CD14-positive monocyte (primary cell): ENCODE measurements at regions not wholly inside any gene's neighbourhood (a gene's known extent, or its start where the extent isn't known, plus 50 kb on each side); places are given as distances from the start of the nearest gene placed in this dataset.

ENCODE experiments used
- DNase-seq, 3 donors: peaks; one replicate each; pipeline ENCODE4 v3.0.0-alpha.2; 2011 to 2022
- H2AFZ ChIP-seq: 2 replicates; pipeline ENCODE4 v1.6.0; 2012; ENCODE audit warnings: mild to moderate bottlenecking, low read depth, low read length, inconsistent platforms; ENCODE audit not compliant: insufficient read depth, poor library complexity, severe bottlenecking
- H3K27ac ChIP-seq, 2 donors: 1 replicate in 1 of 2; 2 replicates in 1 of 2; pipeline ENCODE4 v1.5.1; 2012 to 2013; ENCODE audit warnings: low read length in 2 of 2, control low read depth in 1 of 2, inconsistent platforms in 1 of 2, low read depth in 1 of 2, mild to moderate bottlenecking in 1 of 2
- H3K27me3 ChIP-seq, 2 donors: one replicate each; pipeline versions ENCODE4 v1.6.0 to v1.6.1; 2011 to 2013; ENCODE audit warnings: low read length in 2 of 2; ENCODE audit not compliant: control insufficient read depth in 2 of 2, insufficient read depth in 2 of 2
- H3K36me3 ChIP-seq, 2 donors: replicated peaks in 1 of 2; 1 replicate in 1 of 2; 2 replicates in 1 of 2; pipeline versions ENCODE4 v1.5.1 to v1.6.1; 2012 to 2013; ENCODE audit warnings: low read length in 2 of 2, control low read depth in 1 of 2, inconsistent platforms in 1 of 2, mild to moderate bottlenecking in 1 of 2; ENCODE audit not compliant: insufficient read depth in 2 of 2, control insufficient read depth in 1 of 2
- H3K4me1 ChIP-seq, 2 donors: 1 replicate in 1 of 2; 2 replicates in 1 of 2; pipeline versions ENCODE4 v1.5.1 to v1.6.1; 2012 to 2013; ENCODE audit warnings: low read length in 2 of 2, control low read depth in 1 of 2, inconsistent platforms in 1 of 2, mild to moderate bottlenecking in 1 of 2, moderate library complexity in 1 of 2; ENCODE audit not compliant: insufficient read depth in 2 of 2, control insufficient read depth in 1 of 2
- H3K4me2 ChIP-seq: replicated peaks from 2 replicates; pipeline ENCODE3; 2012; ENCODE audit warnings: low read length, moderate library complexity, mild to moderate bottlenecking; ENCODE audit not compliant: poor library complexity, severe bottlenecking; ENCODE audit errors: extremely low read depth
- H3K4me3 ChIP-seq, 3 experiments: fragments of 200-600 bp in 1 of 3; sonication (generic) in 1 of 3; replicated peaks in 1 of 3; 1 replicate in 2 of 3; 2 replicates in 1 of 3; pipeline ENCODE4 v1.5.1; 2011 to 2013; ENCODE audit warnings: low read length in 3 of 3, mild to moderate bottlenecking in 3 of 3, control low read depth in 2 of 3, low read depth in 2 of 3, inconsistent platforms in 1 of 3, moderate library complexity in 1 of 3
- H3K79me2 ChIP-seq: 2 replicates; pipeline ENCODE4 v1.6.0; 2012; ENCODE audit warnings: mild to moderate bottlenecking, control low read depth, inconsistent platforms, low read length, moderate library complexity; ENCODE audit not compliant: insufficient read depth
- H3K9ac ChIP-seq: 2 replicates; pipeline ENCODE4 v1.6.0; 2017; ENCODE audit warnings: low read length, mild to moderate bottlenecking; ENCODE audit not compliant: insufficient read depth, poor library complexity, severe bottlenecking
- H3K9me3 ChIP-seq, 2 donors: replicated peaks in 1 of 2; 1 replicate in 1 of 2; 2 replicates in 1 of 2; pipeline versions ENCODE4 v1.5.1 to v1.6.1; 2012 to 2013; ENCODE audit warnings: low read length in 2 of 2, control low read depth in 1 of 2; ENCODE audit not compliant: control insufficient read depth in 1 of 2, insufficient read depth in 1 of 2
- H4K20me1 ChIP-seq: 2 replicates; pipeline ENCODE4 v1.6.0; 2012; ENCODE audit warnings: mild to moderate bottlenecking, low read length, control low read depth, moderate library complexity; ENCODE audit not compliant: insufficient read depth
- H3K27ac Mint-ChIP-seq, 7 donors: one replicate each; pipeline ENCODE4 v1.8.0; 2020; ENCODE audit warnings: mild to moderate bottlenecking in 7 of 7, mixed read lengths in 7 of 7, moderate library complexity in 6 of 7, inconsistent platforms in 2 of 7
- H3K27me3 Mint-ChIP-seq, 3 donors: one replicate each; pipeline ENCODE4 v1.8.0; 2021 to 2022; ENCODE audit warnings: low read depth in 3 of 3, mild to moderate bottlenecking in 3 of 3, mixed read lengths in 3 of 3, moderate library complexity in 3 of 3, inconsistent platforms in 1 of 3
- H3K36me3 Mint-ChIP-seq, 2 donors: one replicate each; pipeline ENCODE4 v1.8.0; 2020; ENCODE audit warnings: mixed read lengths in 2 of 2, inconsistent platforms in 1 of 2, mild to moderate bottlenecking in 1 of 2
- H3K4me1 Mint-ChIP-seq: one replicate; pipeline ENCODE4 v1.8.0; 2020; ENCODE audit warnings: mild to moderate bottlenecking, mixed read lengths
- H3K4me3 Mint-ChIP-seq, 2 donors: one replicate each; pipeline ENCODE4 v1.8.0; 2020; ENCODE audit warnings: mild to moderate bottlenecking in 2 of 2, mixed read lengths in 2 of 2, moderate library complexity in 1 of 2
- H3K9me3 Mint-ChIP-seq, 7 donors: one replicate each; pipeline ENCODE4 v1.8.0; 2020 to 2022; ENCODE audit warnings: mixed read lengths in 7 of 7, mild to moderate bottlenecking in 6 of 7, moderate library complexity in 6 of 7, inconsistent platforms in 2 of 7
- CTCF ChIP-seq: fragments of 200-600 bp; IDR thresholded peaks from one replicate; pipeline ENCODE4 v1.8.0; 2022; ENCODE audit warnings: antibody characterized with exemption, mild to moderate bottlenecking
- WGBS: methylation state at CpG from one replicate; pipeline ENCODE4 v1.1.5; 2013; ENCODE audit warnings: missing lambda C conversion rate; ENCODE audit not compliant: insufficient coverage; 5-methylcytosine and 5-hydroxymethylcytosine counted together
- intact Hi-C, 2 donors: fragments of 100-400 bp; cut with micrococcal nuclease; formaldehyde crosslinking; loops; one replicate each; pipeline versions ENCODE4 v1.15.0 to v1.15.1; 2023

- no peak overlapping the region for H3K4me3 ChIP-seq
- intact Hi-C loops, result no loop called here
- 88% methylated on average over 18 of the region's 19 CpGs for WGBS
Observed at GRCh38 chr17:79150799-79151198, 76.2 kb downstream of the ENGASE start.

GRCh38 chr17:79150035-79150733, 75.6 kb downstream of the ENGASE start:
- peaks cover 2 to 8% (median 5%) of the 10 kb centered on the region in 3 donors for H3K27me3 Mint-ChIP-seq
- intact Hi-C loops, result no loop called here

More at GRCh38 chr17:79150799-79151198, 76.2 kb downstream of the ENGASE start:
- no peak overlapping the region for H2AFZ ChIP-seq
- H3K27me3 Mint-ChIP-seq, result peaks cover 2 to 6% (median 6%) of the 10 kb centered on the region in 3 donors
- no peak overlapping the region for H3K4me3 Mint-ChIP-seq
- H3K4me1 Mint-ChIP-seq, result no peaks in the 10 kb centered on the region
- no peaks in the 10 kb centered on the region for H3K9me3 ChIP-seq
- H3K27ac Mint-ChIP-seq, result no peak overlapping the region
- H3K4me2 ChIP-seq, result no peak overlapping the region
- TF ChIP-seq CTCF, result no peak
- no peak overlapping the region for H3K27ac ChIP-seq
- no peaks in the 10 kb centered on the region for H3K36me3 Mint-ChIP-seq
- DNase-seq, result no peak
- no peak overlapping the region for H3K9ac ChIP-seq
- H3K9me3 Mint-ChIP-seq, result peaks cover 0 to 2% (median 0%) of the 10 kb centered on the region in 7 donors
- H4K20me1 ChIP-seq, result no peaks in the 10 kb centered on the region
- no peaks in the 10 kb centered on the region for H3K79me2 ChIP-seq
- H3K36me3 ChIP-seq, result no peaks in the 10 kb centered on the region
- H3K27me3 ChIP-seq, result no peaks in the 10 kb centered on the region
- H3K4me1 ChIP-seq, result no peaks in the 10 kb centered on the region

More at GRCh38 chr17:79150035-79150733, 75.6 kb downstream of the ENGASE start:
- H3K36me3 ChIP-seq, result no peaks in the 10 kb centered on the region
- no peaks in the 10 kb centered on the region for H3K79me2 ChIP-seq
- Mint-ChIP-seq H3K9me3 (peaks cover 0 to 2% (median 0%) of the 10 kb centered on the region in 7 donors), H3K27ac (no peak overlapping the region), H3K4me3 (no peak overlapping the region), H3K4me1 (no peaks in the 10 kb centered on the region), H3K36me3 (no peaks in the 10 kb centered on the region)
- no peak overlapping the region for H2AFZ ChIP-seq
- DNase-seq, result no peak
- H4K20me1 ChIP-seq, result no peaks in the 10 kb centered on the region
- H3K27me3 ChIP-seq, result no peaks in the 10 kb centered on the region
- H3K4me1 ChIP-seq, result no peaks in the 10 kb centered on the region
- H3K9ac ChIP-seq, result no peak overlapping the region
- H3K9me3 ChIP-seq, result no peaks in the 10 kb centered on the region
- 87% methylated on average over 14 of the region's 14 CpGs for WGBS
- no peak overlapping the region for H3K4me3 ChIP-seq
- no peak overlapping the region for H3K27ac ChIP-seq
- H3K4me2 ChIP-seq, result no peak overlapping the region
- TF ChIP-seq CTCF, result no peak
